ENCODE measurements at regions not wholly inside any gene's neighbourhood (a gene's known extent, or its start where the extent isn't known, plus 50 kb on each side); places are given as distances from the start of the nearest gene placed in this dataset.

GRCh38 chr16:76661691-76662235 lies 384.6 kb downstream of the CNTNAP4 start:
- TF ChIP-seq CSRNP3 (CRISPR knock-in tag; IDR thresholded peaks at IDR 0.05) (no peak), PPARA (CRISPR knock-in tag; IDR thresholded peaks at IDR 0.05; ENCODE audit: borderline replicate concordance) (no peak), ZNF565 (CRISPR knock-in tag; conservative IDR thresholded peaks at IDR 0.05; ENCODE audit: low read depth) (no peak), CREB5 (CRISPR knock-in tag; IDR thresholded peaks at IDR 0.05; ENCODE audit: low read depth) (no peak)

All from SK-N-SH treated with all-trans-retinoic acid at 6 μM for 48 hours (cell line).